ENCODE measurements at regions not wholly inside any gene's neighbourhood (a gene's known extent, or its start where the extent isn't known, plus 50 kb on each side); places are given as distances from the start of the nearest gene placed in this dataset.

GRCh38 chr4:138030375-138030774, 211.8 kb downstream of the SLC7A11 start:
- Histone ChIP-seq H3K4me3 (no peak overlapping the region), H3K9me3 (no peaks in the 10 kb centered on the region)

GRCh38 chr4:138028923-138029322, 213.2 kb downstream of the SLC7A11 start:
- H3K9me3 ChIP-seq, result no peaks in the 10 kb centered on the region
- 94% methylated on average over 1 of the region's 1 CpG for WGBS
- no peak overlapping the region for H3K4me3 ChIP-seq
- no peaks in the 10 kb centered on the region for H3K36me3 ChIP-seq
- no peaks in the 10 kb centered on the region for H3K4me1 ChIP-seq
- DNase-seq (ENCODE audit: low spot score in 2 of 2), result no peak
- no peak for TF ChIP-seq POLR2A (IDR thresholded peaks at IDR 0.05)
- no peak for TF ChIP-seq EP300 (IDR thresholded peaks at IDR 0.05)
- no peak for TF ChIP-seq POLR2AphosphoS5 (IDR thresholded peaks at IDR 0.05)
- TF ChIP-seq, protein P1, sequence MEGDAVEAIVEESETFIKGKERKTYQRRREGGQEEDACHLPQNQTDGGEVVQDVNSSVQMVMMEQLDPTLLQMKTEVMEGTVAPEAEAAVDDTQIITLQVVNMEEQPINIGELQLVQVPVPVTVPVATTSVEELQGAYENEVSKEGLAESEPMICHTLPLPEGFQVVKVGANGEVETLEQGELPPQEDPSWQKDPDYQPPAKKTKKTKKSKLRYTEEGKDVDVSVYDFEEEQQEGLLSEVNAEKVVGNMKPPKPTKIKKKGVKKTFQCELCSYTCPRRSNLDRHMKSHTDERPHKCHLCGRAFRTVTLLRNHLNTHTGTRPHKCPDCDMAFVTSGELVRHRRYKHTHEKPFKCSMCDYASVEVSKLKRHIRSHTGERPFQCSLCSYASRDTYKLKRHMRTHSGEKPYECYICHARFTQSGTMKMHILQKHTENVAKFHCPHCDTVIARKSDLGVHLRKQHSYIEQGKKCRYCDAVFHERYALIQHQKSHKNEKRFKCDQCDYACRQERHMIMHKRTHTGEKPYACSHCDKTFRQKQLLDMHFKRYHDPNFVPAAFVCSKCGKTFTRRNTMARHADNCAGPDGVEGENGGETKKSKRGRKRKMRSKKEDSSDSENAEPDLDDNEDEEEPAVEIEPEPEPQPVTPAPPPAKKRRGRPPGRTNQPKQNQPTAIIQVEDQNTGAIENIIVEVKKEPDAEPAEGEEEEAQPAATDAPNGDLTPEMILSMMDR (IDR thresholded peaks at IDR 0.05), result no peak
- H3K27ac ChIP-seq, result no peak overlapping the region
- no peaks in the 10 kb centered on the region for H3K27me3 ChIP-seq

More at GRCh38 chr4:138030375-138030774, 211.8 kb downstream of the SLC7A11 start:
- WGBS, result 74% methylated on average over 3 of the region's 3 CpGs
- no peaks in the 10 kb centered on the region for H3K36me3 ChIP-seq
- TF ChIP-seq, protein P1 (IDR thresholded peaks at IDR 0.05), result no peak
- TF ChIP-seq EP300 (IDR thresholded peaks at IDR 0.05) (no peak), POLR2A (IDR thresholded peaks at IDR 0.05) (no peak), POLR2AphosphoS5 (IDR thresholded peaks at IDR 0.05) (no peak)
- H3K27me3 ChIP-seq, result no peaks in the 10 kb centered on the region
- no peak for DNase-seq (ENCODE audit: low spot score in 2 of 2)
- no peak overlapping the region for H3K27ac ChIP-seq
- H3K4me1 ChIP-seq, result peaks cover 3% of the 10 kb centered on the region

- DNase-seq (ENCODE audit: low spot score in 2 of 2), result no peak
- Histone ChIP-seq H3K4me3 (no peak overlapping the region), H3K27me3 (no peaks in the 10 kb centered on the region), H3K4me1 (no peaks in the 10 kb centered on the region), H3K36me3 (no peaks in the 10 kb centered on the region), H3K27ac (no peak overlapping the region), H3K9me3 (no peaks in the 10 kb centered on the region)
- TF ChIP-seq, protein P1 (IDR thresholded peaks at IDR 0.05), result no peak
- no peak for TF ChIP-seq POLR2A (IDR thresholded peaks at IDR 0.05)
- TF ChIP-seq EP300 (IDR thresholded peaks at IDR 0.05), result no peak
- no peak for TF ChIP-seq POLR2AphosphoS5 (IDR thresholded peaks at IDR 0.05)
- WGBS, result 40% methylated on average over 3 of the region's 3 CpGs
Observed at GRCh38 chr4:138021139-138021830, 220.9 kb downstream of the SLC7A11 start.

DNA sequence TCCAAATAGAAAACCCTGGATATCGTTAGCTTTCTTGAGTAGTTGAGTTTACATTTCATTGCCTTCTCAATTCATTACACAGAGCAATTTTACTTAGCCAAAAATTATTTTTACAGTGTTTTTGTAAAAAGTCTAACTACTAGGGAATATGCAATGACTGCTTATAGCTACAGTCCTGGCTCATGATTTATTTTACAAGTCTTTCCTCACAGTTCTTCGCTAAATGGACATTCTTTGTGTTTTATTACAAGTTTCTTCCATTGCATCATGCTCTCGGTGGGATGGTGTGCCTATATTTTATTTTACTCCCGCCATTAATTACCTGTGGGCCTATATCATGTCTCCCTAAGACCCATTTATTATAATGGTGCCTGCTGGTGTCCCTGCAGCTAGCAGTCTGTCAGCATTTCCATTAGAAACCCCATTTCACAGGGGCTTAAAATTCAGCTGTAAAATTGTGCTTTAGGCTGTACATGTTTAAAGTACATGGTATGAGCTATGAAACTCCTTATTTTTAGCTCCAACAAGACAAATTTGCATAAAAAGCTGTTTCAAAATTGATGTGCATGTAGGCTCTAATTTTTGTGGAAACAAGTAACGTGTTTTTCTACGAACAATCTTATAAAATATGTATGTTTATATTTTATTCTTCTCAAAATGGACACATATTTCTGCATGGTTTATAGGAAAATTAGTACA, 227.4 kb downstream of the SLC7A11 start:
- H3K4me1 ChIP-seq, result no peaks in the 10 kb centered on the region
- no peaks in the 10 kb centered on the region for H3K36me3 ChIP-seq
- WGBS, result 87% methylated on average over 6 of the region's 6 CpGs
- H3K9me3 ChIP-seq, result no peaks in the 10 kb centered on the region
- H3K27ac ChIP-seq, result no peak overlapping the region
- no peak for TF ChIP-seq POLR2AphosphoS5 (IDR thresholded peaks at IDR 0.05)
- no peak for TF ChIP-seq POLR2A (IDR thresholded peaks at IDR 0.05)
- TF ChIP-seq, protein P1 (IDR thresholded peaks at IDR 0.05), result no peak
- no peak for TF ChIP-seq EP300 (IDR thresholded peaks at IDR 0.05)
- no peak overlapping the region for H3K4me3 ChIP-seq
- DNase-seq (ENCODE audit: low spot score in 2 of 2), result no peak
- no peaks in the 10 kb centered on the region for H3K27me3 ChIP-seq

DNA sequence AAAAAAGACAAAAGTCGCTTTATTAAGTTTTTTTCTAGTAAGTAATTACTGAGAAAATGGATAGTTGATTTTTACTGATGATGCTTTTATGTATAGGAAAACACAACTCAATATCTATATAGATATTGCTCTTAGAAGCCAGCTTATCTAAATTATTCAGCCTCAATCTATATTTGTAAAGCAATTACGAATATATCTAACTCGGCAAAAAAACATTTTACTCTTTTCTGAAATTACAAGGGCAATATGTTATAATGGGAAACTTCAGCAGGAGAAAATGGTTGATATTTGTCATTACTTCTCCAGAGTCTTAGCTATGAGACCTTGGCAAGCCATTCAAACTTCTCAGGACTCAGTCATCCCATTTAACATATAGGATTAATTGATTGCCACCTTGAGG, 228.5 kb downstream of the SLC7A11 start:
- H3K9me3 ChIP-seq, result no peaks in the 10 kb centered on the region
- WGBS, result 54% methylated on average over 3 of the region's 3 CpGs
- TF ChIP-seq EP300 (IDR thresholded peaks at IDR 0.05) (no peak), POLR2A (IDR thresholded peaks at IDR 0.05) (no peak), POLR2AphosphoS5 (IDR thresholded peaks at IDR 0.05) (no peak)
- TF ChIP-seq, protein P1 (IDR thresholded peaks at IDR 0.05), result no peak
- no peaks in the 10 kb centered on the region for H3K36me3 ChIP-seq
- H3K27me3 ChIP-seq, result no peaks in the 10 kb centered on the region
- no peaks in the 10 kb centered on the region for H3K4me1 ChIP-seq
- no peak overlapping the region for H3K4me3 ChIP-seq
- no peak overlapping the region for H3K27ac ChIP-seq
- no peak for DNase-seq (ENCODE audit: low spot score in 2 of 2)

Data from suprapubic skin (tissue), 4 donors.